Memory B cell (primary cell): ENCODE measurements at regions not wholly inside any gene's neighbourhood (a gene's known extent, or its start where the extent isn't known, plus 50 kb on each side); places are given as distances from the start of the nearest gene placed in this dataset.

Experiments used
- ATAC-seq: fragments of 150-1000 bp; cut with Tn5 transposase; 2 replicates; pipeline ENCODE4 v1.10.0; 2021; ENCODE audit warnings: low read depth, mild to moderate bottlenecking, moderate library complexity
- DNase-seq, 2 donors: peaks; one replicate each; pipeline ENCODE4 v3.0.0; 2022; ENCODE audit warnings: low spot score in 2 of 2
- H3K27ac Mint-ChIP-seq: one replicate; pipeline ENCODE4 v1.8.0; 2022; ENCODE audit warnings: mild to moderate bottlenecking, moderate library complexity, mixed read lengths
- H3K27me3 Mint-ChIP-seq: one replicate; pipeline ENCODE4 v1.8.0; 2022; ENCODE audit warnings: mixed read lengths
- H3K36me3 Mint-ChIP-seq: one replicate; pipeline ENCODE4 v1.8.0; 2022; ENCODE audit warnings: mild to moderate bottlenecking, mixed read lengths
- H3K4me1 Mint-ChIP-seq: one replicate; pipeline ENCODE4 v1.8.0; 2022; ENCODE audit warnings: mixed read lengths
- H3K4me3 Mint-ChIP-seq: one replicate; pipeline ENCODE4 v1.8.0; 2022; ENCODE audit warnings: mild to moderate bottlenecking, moderate library complexity, mixed read lengths
- H3K9me3 Mint-ChIP-seq: one replicate; pipeline ENCODE4 v1.8.0; 2022; ENCODE audit warnings: mixed read lengths

- no peaks in the 10 kb centered on the region for H3K36me3 Mint-ChIP-seq
- no peak overlapping the region for H3K4me3 Mint-ChIP-seq
- peaks cover 4% of the 10 kb centered on the region for H3K9me3 Mint-ChIP-seq
- no peak for ATAC-seq
- H3K27me3 Mint-ChIP-seq: no peaks in the 10 kb centered on the region
- H3K4me1 Mint-ChIP-seq: no peaks in the 10 kb centered on the region
- H3K27ac Mint-ChIP-seq: no peak overlapping the region
- no peak for DNase-seq
Measured at GRCh38 chr1:188988589-188988988, 1489.1 kb downstream of the BRINP3 start.

- H3K27ac Mint-ChIP-seq: no peak overlapping the region
Measured at GRCh38 chr1:188991221-188991930, 1486.3 kb downstream of the BRINP3 start.

GRCh38 chr1:189007824-189008223 is 1469.8 kb downstream of the BRINP3 start:
- Mint-ChIP-seq H3K27me3 (no peaks in the 10 kb centered on the region), H3K9me3 (peaks cover 2% of the 10 kb centered on the region), H3K4me3 (no peak overlapping the region), H3K27ac (no peak overlapping the region), H3K4me1 (no peaks in the 10 kb centered on the region), H3K36me3 (no peaks in the 10 kb centered on the region)
- ATAC-seq: no peak
- no peak for DNase-seq

More at GRCh38 chr1:188991221-188991930, 1486.3 kb downstream of the BRINP3 start:
- Mint-ChIP-seq H3K9me3 (no peaks in the 10 kb centered on the region), H3K36me3 (no peaks in the 10 kb centered on the region), H3K4me3 (no peak overlapping the region), H3K4me1 (no peaks in the 10 kb centered on the region), H3K27me3 (no peaks in the 10 kb centered on the region)
- DNase-seq: no peak
- ATAC-seq: no peak

GRCh38 chr1:189021577-189021976 is 1456.1 kb downstream of the BRINP3 start:
- DNase-seq (no peak), ATAC-seq (no peak)
- no peak overlapping the region for H3K27ac Mint-ChIP-seq
- no peaks in the 10 kb centered on the region for H3K27me3 Mint-ChIP-seq
- no peaks in the 10 kb centered on the region for H3K36me3 Mint-ChIP-seq
- H3K4me1 Mint-ChIP-seq: no peaks in the 10 kb centered on the region
- H3K4me3 Mint-ChIP-seq: no peak overlapping the region
- H3K9me3 Mint-ChIP-seq: peaks cover 8% of the 10 kb centered on the region

- no peaks in the 10 kb centered on the region for H3K4me1 Mint-ChIP-seq
- H3K27me3 Mint-ChIP-seq: no peaks in the 10 kb centered on the region
- H3K27ac Mint-ChIP-seq: no peak overlapping the region
- peaks cover 4% of the 10 kb centered on the region for H3K9me3 Mint-ChIP-seq
- DNase-seq: no peak
- no peak overlapping the region for H3K4me3 Mint-ChIP-seq
- no peaks in the 10 kb centered on the region for H3K36me3 Mint-ChIP-seq
- ATAC-seq: no peak
Measured at GRCh38 chr1:189022015-189022414, 1455.6 kb downstream of the BRINP3 start.

- Mint-ChIP-seq H3K27ac (no peak overlapping the region), H3K4me3 (no peak overlapping the region)
- no peak for ATAC-seq
Measured at GRCh38 chr1:189027512-189027911, 1450.2 kb downstream of the BRINP3 start.

GRCh38 chr1:189033169-189033568 is 1444.5 kb downstream of the BRINP3 start:
- H3K36me3 Mint-ChIP-seq: no peaks in the 10 kb centered on the region
- DNase-seq (no peak), ATAC-seq (no peak)
- no peak overlapping the region for H3K4me3 Mint-ChIP-seq
- no peaks in the 10 kb centered on the region for H3K4me1 Mint-ChIP-seq
- H3K9me3 Mint-ChIP-seq: no peaks in the 10 kb centered on the region
- H3K27ac Mint-ChIP-seq: no peak overlapping the region
- H3K27me3 Mint-ChIP-seq: no peaks in the 10 kb centered on the region

More at GRCh38 chr1:189027512-189027911, 1450.2 kb downstream of the BRINP3 start:
- no peaks in the 10 kb centered on the region for H3K36me3 Mint-ChIP-seq
- DNase-seq: no peak
- no peaks in the 10 kb centered on the region for H3K27me3 Mint-ChIP-seq
- peaks cover 10% of the 10 kb centered on the region for H3K9me3 Mint-ChIP-seq
- no peaks in the 10 kb centered on the region for H3K4me1 Mint-ChIP-seq

- H3K36me3 Mint-ChIP-seq: no peaks in the 10 kb centered on the region
Measured at GRCh38 chr1:189036628-189037027, 1441.0 kb downstream of the BRINP3 start.

GRCh38 chr1:189046127-189046526 is 1431.5 kb downstream of the BRINP3 start:
- Mint-ChIP-seq H3K4me1 (no peaks in the 10 kb centered on the region), H3K27me3 (no peaks in the 10 kb centered on the region), H3K27ac (no peak overlapping the region), H3K4me3 (no peak overlapping the region), H3K36me3 (no peaks in the 10 kb centered on the region), H3K9me3 (peaks cover 4% of the 10 kb centered on the region)
- DNase-seq (no peak), ATAC-seq (no peak)

More at GRCh38 chr1:189036628-189037027, 1441.0 kb downstream of the BRINP3 start:
- ATAC-seq (no peak), DNase-seq (no peak)
- Mint-ChIP-seq H3K27ac (no peak overlapping the region), H3K27me3 (no peaks in the 10 kb centered on the region), H3K4me3 (no peak overlapping the region), H3K9me3 (no peaks in the 10 kb centered on the region), H3K4me1 (no peaks in the 10 kb centered on the region)

GRCh38 chr1:189084811-189085210 is 1392.9 kb downstream of the BRINP3 start:
- ATAC-seq: no peak

GRCh38 chr1:189103956-189104355 is 1373.7 kb downstream of the BRINP3 start:
- Mint-ChIP-seq H3K9me3 (peaks cover 10% of the 10 kb centered on the region), H3K27ac (no peak overlapping the region), H3K36me3 (no peaks in the 10 kb centered on the region), H3K4me3 (no peak overlapping the region), H3K4me1 (no peaks in the 10 kb centered on the region), H3K27me3 (no peaks in the 10 kb centered on the region)
- no peak for DNase-seq
- ATAC-seq: no peak

More at GRCh38 chr1:189084811-189085210, 1392.9 kb downstream of the BRINP3 start:
- no peaks in the 10 kb centered on the region for H3K4me1 Mint-ChIP-seq
- H3K27me3 Mint-ChIP-seq: no peaks in the 10 kb centered on the region
- peaks cover 2% of the 10 kb centered on the region for H3K9me3 Mint-ChIP-seq
- no peak overlapping the region for H3K27ac Mint-ChIP-seq
- no peak for DNase-seq
- no peak overlapping the region for H3K4me3 Mint-ChIP-seq
- H3K36me3 Mint-ChIP-seq: no peaks in the 10 kb centered on the region

GRCh38 chr1:189117072-189117770 is 1360.4 kb downstream of the BRINP3 start:
- H3K27me3 Mint-ChIP-seq: no peaks in the 10 kb centered on the region
- no peak overlapping the region for H3K27ac Mint-ChIP-seq
- no peaks in the 10 kb centered on the region for H3K4me1 Mint-ChIP-seq
- DNase-seq (no peak), ATAC-seq (no peak)
- no peaks in the 10 kb centered on the region for H3K9me3 Mint-ChIP-seq
- H3K4me3 Mint-ChIP-seq: no peak overlapping the region
- H3K36me3 Mint-ChIP-seq: no peaks in the 10 kb centered on the region

- ATAC-seq (no peak), DNase-seq (no peak)
- H3K36me3 Mint-ChIP-seq: no peaks in the 10 kb centered on the region
- H3K4me3 Mint-ChIP-seq: no peak overlapping the region
- no peaks in the 10 kb centered on the region for H3K4me1 Mint-ChIP-seq
- H3K9me3 Mint-ChIP-seq: peaks cover 3% of the 10 kb centered on the region
- no peaks in the 10 kb centered on the region for H3K27me3 Mint-ChIP-seq
- no peak overlapping the region for H3K27ac Mint-ChIP-seq
Measured at GRCh38 chr1:189121941-189122340, 1355.7 kb downstream of the BRINP3 start.

GRCh38 chr1:189125694-189126093 is 1352.0 kb downstream of the BRINP3 start:
- Mint-ChIP-seq H3K9me3 (peaks cover 3% of the 10 kb centered on the region), H3K4me3 (no peak overlapping the region), H3K36me3 (no peaks in the 10 kb centered on the region), H3K4me1 (no peaks in the 10 kb centered on the region), H3K27me3 (no peaks in the 10 kb centered on the region), H3K27ac (no peak overlapping the region)
- DNase-seq: no peak
- no peak for ATAC-seq
